ENCODE measurements at regions not wholly inside any gene's neighbourhood (a gene's known extent, or its start where the extent isn't known, plus 50 kb on each side); places are given as distances from the start of the nearest gene placed in this dataset.
"Not testable (repeated sequence)": the region's sequence is repeated elsewhere in the genome, so short reads cannot be mapped to it uniquely, and the experiment has no call there.

- Histone ChIP-seq H3K4me2 (ENCODE audit: low read length) (no peak overlapping the region), H3K4me3 (ENCODE audit: low read depth, low read length, poor library complexity, severe bottlenecking) (no peak overlapping the region), H3K9ac (ENCODE audit: low read length) (no peak overlapping the region), H3K79me2 (ENCODE audit: insufficient read depth, low read length) (no peaks in the 10 kb centered on the region), H3K4me1 (ENCODE audit: insufficient read depth, low read length, severe bottlenecking) (no peaks in the 10 kb centered on the region), H3K27me3 (ENCODE audit: insufficient read depth, low read length) (peaks cover 19% of the 10 kb centered on the region; the same call in 1 of the 2 replicates), H3K9me3 (ENCODE audit: low read length) (peaks cover 5% of the 10 kb centered on the region; the same call in 1 of the 2 replicates), H4K20me1 (ENCODE audit: insufficient read depth, low read length) (no peaks in the 10 kb centered on the region), H3K36me3 (ENCODE audit: insufficient read depth, low read length) (no peaks in the 10 kb centered on the region), H2AFZ (ENCODE audit: low read length) (no peak overlapping the region), H3F3A (ENCODE audit: insufficient read depth, low read length) (no peaks in the 10 kb centered on the region), H3K27ac (ENCODE audit: low read depth, low read length, poor library complexity, severe bottlenecking) (no peak overlapping the region), H3K9me2 (ENCODE audit: low read depth, low read length) (no peaks in the 10 kb centered on the region)
- TF ChIP-seq EZH2 (IDR thresholded peaks at IDR 0.05; ENCODE audit: borderline replicate concordance, low read length) (no peak), CTCF (IDR thresholded peaks at IDR 0.05; ENCODE audit: low read length) (no peak)
Observed at GRCh38 chr7:149690688-149691446, 82.5 kb downstream of the ZNF467 start.

GRCh38 chr7:149689291-149689721 lies 84.1 kb downstream of the ZNF467 start:
- Histone ChIP-seq H3K27ac (ENCODE audit: low read depth, low read length, poor library complexity, severe bottlenecking) (no peak overlapping the region), H3K9me2 (ENCODE audit: low read depth, low read length) (no peaks in the 10 kb centered on the region), H3K9me3 (ENCODE audit: low read length) (peaks cover 5% of the 10 kb centered on the region; the same call in 1 of the 2 replicates), H2AFZ (ENCODE audit: low read length) (no peak overlapping the region), H3K9ac (ENCODE audit: low read length) (no peak overlapping the region), H3K4me1 (ENCODE audit: insufficient read depth, low read length, severe bottlenecking) (no peaks in the 10 kb centered on the region), H3F3A (ENCODE audit: insufficient read depth, low read length) (no peaks in the 10 kb centered on the region), H3K36me3 (ENCODE audit: insufficient read depth, low read length) (no peaks in the 10 kb centered on the region), H3K4me2 (ENCODE audit: low read length) (no peak overlapping the region), H4K20me1 (ENCODE audit: insufficient read depth, low read length) (no peaks in the 10 kb centered on the region), H3K4me3 (ENCODE audit: low read depth, low read length, poor library complexity, severe bottlenecking) (no peak overlapping the region), H3K79me2 (ENCODE audit: insufficient read depth, low read length) (no peaks in the 10 kb centered on the region), H3K27me3 (ENCODE audit: insufficient read depth, low read length) (peaks cover 19% of the 10 kb centered on the region; the same call in 1 of the 2 replicates)
- TF ChIP-seq EZH2 (IDR thresholded peaks at IDR 0.05; ENCODE audit: borderline replicate concordance, low read length) (no peak), CTCF (IDR thresholded peaks at IDR 0.05; ENCODE audit: low read length) (no peak)

- Histone ChIP-seq H4K20me1 (ENCODE audit: insufficient read depth, low read length) (no peaks in the 10 kb centered on the region), H3K9me3 (ENCODE audit: low read length) (peaks cover 5% of the 10 kb centered on the region; the same call in 1 of the 2 replicates), H3K27me3 (ENCODE audit: insufficient read depth, low read length) (peaks cover 19% of the 10 kb centered on the region; the same call in 1 of the 2 replicates), H3K79me2 (ENCODE audit: insufficient read depth, low read length) (no peaks in the 10 kb centered on the region), H3K36me3 (ENCODE audit: insufficient read depth, low read length) (no peaks in the 10 kb centered on the region), H3F3A (ENCODE audit: insufficient read depth, low read length) (no peaks in the 10 kb centered on the region), H3K4me1 (ENCODE audit: insufficient read depth, low read length, severe bottlenecking) (no peaks in the 10 kb centered on the region), H3K27ac (ENCODE audit: low read depth, low read length, poor library complexity, severe bottlenecking) (no peak overlapping the region), H3K9me2 (ENCODE audit: low read depth, low read length) (no peaks in the 10 kb centered on the region), H3K9ac (ENCODE audit: low read length) (no peak overlapping the region), H3K4me2 (ENCODE audit: low read length) (no peak overlapping the region), H2AFZ (ENCODE audit: low read length) (no peak overlapping the region), H3K4me3 (ENCODE audit: low read depth, low read length, poor library complexity, severe bottlenecking) (no peak overlapping the region)
- TF ChIP-seq EZH2 (IDR thresholded peaks at IDR 0.05; ENCODE audit: borderline replicate concordance, low read length): no peak
- no peak for TF ChIP-seq CTCF (IDR thresholded peaks at IDR 0.05; ENCODE audit: low read length)
Observed at GRCh38 chr7:149688836-149689235, 84.6 kb downstream of the ZNF467 start.

GRCh38 chr7:149687820-149688219 lies 85.6 kb downstream of the ZNF467 start:
- H4K20me1 ChIP-seq (ENCODE audit: insufficient read depth, low read length); H3K9ac ChIP-seq (ENCODE audit: low read length); H3K36me3 ChIP-seq (ENCODE audit: insufficient read depth, low read length); H3K4me2 ChIP-seq (ENCODE audit: low read length); H2AFZ ChIP-seq (ENCODE audit: low read length); H3F3A ChIP-seq (ENCODE audit: insufficient read depth, low read length); H3K9me3 ChIP-seq (ENCODE audit: low read length); H3K4me1 ChIP-seq (ENCODE audit: insufficient read depth, low read length, severe bottlenecking); H3K4me3 ChIP-seq (ENCODE audit: low read depth, low read length, poor library complexity, severe bottlenecking); H3K79me2 ChIP-seq (ENCODE audit: insufficient read depth, low read length); H3K27ac ChIP-seq (ENCODE audit: low read depth, low read length, poor library complexity, severe bottlenecking); H3K9me2 ChIP-seq (ENCODE audit: low read depth, low read length): not testable (repeated sequence)
- peaks cover 19% of the 10 kb centered on the region; the same call in 1 of the 2 replicates for H3K27me3 ChIP-seq (ENCODE audit: insufficient read depth, low read length)
